HG02852 (cell line): ENCODE measurements at regions not wholly inside any gene's neighbourhood (a gene's known extent, or its start where the extent isn't known, plus 50 kb on each side); places are given as distances from the start of the nearest gene placed in this dataset.
"Not testable (repeated sequence)": the region's sequence is repeated elsewhere in the genome, so short reads cannot be mapped to it uniquely, and the experiment has no call there.

Source experiments
- ATAC-seq: cut with Tn5 transposase; IDR thresholded peaks from one replicate; pipeline ENCODE4 v1.9.1; 2021; ENCODE audit warnings: mild to moderate bottlenecking, moderate library complexity; ENCODE audit not compliant: unreplicated experiment

DNA sequence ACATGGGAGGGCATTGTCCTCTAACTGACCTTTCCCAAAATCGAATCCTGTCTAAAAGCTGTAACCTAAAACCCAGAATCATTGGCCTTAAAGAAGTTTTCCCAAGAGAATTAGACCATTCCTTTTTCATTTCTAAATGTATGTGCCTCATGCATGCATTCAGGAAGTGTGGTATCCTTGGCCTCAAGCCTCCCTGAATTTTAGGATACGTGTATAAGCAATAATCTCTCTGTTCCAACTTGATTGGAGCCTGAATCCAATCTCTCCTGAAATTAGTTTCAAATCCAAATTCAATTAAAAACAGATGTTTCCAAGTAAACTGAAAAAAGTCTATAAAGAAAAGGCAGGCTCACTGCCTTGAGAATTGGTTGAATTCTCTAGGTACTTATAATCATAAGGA is 86.0 kb upstream of the VEPH1 start:
- ATAC-seq, result no peak

DNA sequence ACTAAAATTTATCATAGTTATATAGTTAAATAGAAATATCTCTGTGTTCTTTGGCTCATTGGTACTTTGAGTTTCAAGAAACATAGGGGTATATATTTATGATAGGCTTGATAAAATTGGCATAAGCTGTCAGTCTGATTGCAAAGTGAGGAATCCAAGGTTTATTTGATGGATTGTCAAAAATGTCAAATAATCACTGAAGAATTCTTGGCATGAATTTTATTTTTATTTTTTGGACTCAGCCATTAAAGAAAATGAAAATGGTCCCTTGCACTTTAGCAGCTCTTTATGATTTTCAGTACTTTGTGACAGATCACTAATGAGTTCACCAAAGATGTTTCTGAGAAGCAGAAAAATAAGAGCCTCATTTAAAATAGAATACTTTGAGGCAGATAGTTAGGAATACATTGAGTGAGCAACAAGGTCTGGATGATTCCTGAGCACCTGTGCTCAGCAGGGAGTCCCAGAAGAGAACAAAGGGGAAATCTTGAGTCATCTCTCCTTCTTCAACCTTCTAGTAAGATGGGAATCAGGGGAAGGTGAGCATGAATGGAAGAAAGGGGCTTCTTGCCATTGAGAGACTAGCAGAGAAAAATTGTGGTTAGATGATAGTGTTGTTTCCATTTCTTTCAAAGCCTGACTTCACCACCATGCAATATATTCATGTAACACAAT is 85.3 kb upstream of the VEPH1 start:
- ATAC-seq, result no peak

DNA sequence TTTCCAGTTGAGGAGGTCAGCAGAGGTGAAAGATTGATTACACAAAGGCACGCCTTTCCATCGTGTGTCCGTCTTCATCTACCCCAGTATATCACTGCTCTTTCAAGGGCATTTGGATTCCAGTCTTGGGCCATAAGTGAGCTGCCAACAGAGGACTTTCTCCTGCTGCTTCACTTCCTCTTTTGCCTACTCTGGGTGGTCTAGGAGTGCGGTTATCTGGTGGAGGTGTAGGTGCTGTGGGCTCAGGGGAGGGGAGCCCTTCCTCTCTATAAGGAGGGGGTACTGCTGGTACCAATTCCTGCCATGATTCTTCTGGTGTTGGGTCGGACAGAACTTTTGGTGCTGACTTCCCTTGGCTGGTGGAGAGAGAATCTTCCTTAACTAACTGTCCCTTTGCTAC is 83.1 kb upstream of the VEPH1 start:
- ATAC-seq, result no peak

DNA sequence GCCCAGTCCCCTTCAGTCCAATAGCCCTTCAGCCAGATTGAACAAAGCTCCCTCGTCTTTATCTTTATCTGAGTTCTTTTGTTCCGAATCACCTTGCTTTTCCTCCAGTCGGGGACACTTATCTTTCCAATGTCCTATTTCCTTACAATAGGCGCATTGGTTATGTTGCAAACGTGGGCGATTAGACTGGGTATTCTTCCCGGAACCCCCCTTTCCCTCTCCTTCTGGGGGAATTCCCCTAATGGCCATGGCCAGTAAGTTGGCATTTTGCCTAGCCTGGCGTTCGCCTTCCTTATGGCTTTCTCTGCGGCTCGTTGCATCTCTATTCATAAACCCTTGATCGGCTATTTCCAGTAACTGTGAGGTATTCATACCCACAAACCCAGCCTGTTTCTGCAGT is 82.2 kb upstream of the VEPH1 start:
- no peak for ATAC-seq

DNA sequence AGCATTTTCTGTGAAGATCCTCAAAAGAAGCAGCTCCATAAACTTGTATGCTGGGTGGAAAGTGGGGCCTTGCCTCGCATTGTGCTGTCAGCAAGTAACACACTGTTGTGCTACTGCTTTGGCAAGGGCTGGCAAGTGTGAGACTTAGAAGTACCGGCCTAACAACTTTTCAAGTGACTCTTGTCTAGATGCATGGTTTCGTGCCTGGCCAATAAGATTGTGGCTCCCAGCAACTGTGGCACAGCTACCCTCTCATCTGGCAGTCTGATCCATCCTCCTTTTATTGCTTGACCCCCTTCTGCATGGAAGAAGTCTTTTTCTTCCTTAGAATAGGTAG is 79.4 kb upstream of the VEPH1 start:
- no peak for ATAC-seq

DNA sequence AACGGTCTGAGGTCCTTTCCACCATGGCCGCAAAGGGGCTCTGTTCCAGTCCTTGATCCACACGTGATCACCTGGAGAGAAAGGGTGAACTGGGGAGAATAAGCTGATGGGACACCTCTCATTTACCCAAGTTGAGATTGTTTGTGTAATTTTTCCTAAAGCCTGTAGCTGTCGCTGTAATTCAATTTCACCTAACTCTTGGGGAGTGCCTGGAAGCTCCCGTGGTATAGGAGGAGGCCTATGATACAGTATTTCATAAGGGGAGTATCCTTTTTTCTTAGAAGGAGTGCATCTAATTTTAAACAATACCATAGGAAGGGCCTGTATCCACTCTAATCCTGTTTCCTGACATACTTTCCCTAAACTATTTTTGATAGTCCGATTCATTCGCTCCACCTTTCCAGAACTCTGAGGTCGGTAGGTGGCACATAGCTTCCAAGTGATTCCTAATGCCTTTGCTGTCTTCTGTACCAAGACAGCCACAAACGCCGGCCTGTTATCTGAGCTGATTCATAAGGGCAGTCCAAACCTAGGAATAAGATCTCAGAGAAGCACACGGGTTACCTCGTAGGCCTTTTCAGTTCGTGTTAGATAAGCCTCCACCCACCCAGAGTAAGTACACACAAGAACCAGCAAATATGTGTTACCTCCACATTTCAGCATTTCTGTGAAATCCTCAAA is 78.9 kb upstream of the VEPH1 start:
- ATAC-seq, result not testable (repeated sequence)

DNA sequence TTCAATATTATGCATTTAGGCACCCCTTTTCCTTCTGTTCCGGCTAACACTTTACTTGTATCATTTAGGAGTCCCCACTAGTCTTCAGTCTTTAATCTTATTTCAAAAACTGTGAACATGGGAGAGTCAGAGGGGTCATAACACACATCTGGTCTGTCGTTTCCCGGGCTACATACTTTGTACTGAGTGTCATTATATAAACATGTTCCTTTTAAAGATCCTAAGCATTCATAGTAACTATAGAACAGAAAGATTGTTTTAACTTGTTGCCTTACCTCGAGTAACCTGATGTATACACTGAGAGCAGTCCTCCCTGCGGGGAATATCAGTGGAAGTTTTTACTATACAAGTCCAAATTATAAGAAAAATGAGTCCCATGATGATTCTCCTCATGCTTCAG is 78.2 kb upstream of the VEPH1 start:
- no peak for ATAC-seq

DNA sequence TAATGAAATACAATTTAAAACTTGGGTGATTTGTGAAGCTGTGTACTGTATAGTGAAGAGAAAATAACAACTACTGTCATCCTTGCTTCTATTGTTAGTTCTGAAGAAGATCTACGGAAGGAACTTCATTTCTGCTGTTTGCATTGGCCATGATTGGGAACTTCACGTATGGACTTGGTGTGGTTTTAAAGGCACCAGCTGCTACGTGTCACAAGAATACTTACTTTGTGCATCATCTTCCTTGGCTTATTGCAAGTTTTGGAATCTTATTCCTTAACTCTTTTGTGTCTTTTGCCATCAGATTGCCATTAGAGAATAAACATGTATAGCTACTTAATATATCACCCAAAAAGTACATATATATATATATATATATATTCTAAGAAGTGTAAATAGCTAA is 75.0 kb upstream of the VEPH1 start:
- no peak for ATAC-seq

DNA sequence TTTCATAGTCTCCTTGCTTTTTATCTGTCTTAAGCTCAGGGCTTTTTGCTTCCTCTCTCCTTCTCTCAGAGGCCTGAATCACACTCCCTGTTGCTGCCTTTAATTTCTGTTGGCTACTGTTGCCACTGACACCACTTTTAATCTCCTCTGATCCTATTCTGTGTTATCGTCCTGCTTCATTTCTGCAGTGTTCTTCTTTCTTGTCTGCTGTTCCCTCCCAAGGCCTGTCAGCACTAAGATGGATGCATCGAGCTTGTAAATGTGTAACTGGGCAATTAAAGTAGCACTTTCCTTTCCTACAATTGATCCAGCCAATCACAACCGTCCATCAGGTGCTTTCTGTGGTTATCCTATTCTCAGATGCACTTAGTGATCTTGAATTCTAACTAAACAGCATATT is 71.3 kb upstream of the VEPH1 start:
- no peak for ATAC-seq

DNA sequence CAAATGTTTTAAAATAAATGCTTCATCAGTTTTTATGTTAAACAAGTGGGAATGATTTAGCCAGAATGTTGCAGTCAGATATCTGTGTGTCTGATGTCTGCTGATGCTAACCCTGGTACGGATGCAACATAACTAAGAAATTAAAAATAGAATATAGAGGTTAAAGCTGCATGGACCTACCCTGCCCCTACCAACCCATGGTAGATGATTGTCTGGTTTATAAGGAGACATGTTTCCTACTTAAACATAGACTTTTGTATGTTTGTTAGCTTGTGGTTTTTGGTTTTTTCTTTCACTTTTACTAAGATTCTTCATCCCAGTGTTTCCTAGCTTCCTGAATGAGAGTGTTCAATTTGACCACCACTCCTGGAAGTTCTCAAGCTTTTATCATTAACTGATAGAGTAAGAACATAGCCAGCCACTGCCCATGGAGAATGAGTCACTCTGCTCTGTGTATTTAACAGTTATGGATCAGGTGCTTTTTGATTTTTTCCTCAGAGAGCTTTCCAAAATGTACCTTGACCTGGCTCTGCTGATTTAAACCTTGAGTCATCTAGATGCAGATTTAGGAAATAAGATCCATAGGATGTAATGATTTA is 70.7 kb upstream of the VEPH1 start:
- no peak for ATAC-seq

DNA sequence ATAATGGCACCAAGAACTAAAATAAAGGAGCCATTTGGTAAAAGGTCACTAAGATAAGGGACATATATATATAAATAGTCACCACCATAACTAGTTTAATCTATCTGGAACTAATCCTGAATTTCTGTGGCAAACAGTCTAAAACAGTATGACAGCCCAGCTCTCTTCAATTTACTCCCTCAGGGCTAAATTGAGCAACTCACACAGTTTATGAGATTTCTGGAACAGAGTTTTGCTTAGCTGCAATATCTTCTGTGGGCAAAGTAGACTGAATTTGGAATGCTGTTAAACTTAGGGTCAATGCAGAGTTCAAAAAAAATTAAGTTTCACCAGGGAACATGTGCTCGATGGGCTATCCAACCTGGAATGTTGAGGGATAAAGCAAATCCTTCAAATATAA is 70.1 kb upstream of the VEPH1 start:
- no peak for ATAC-seq

DNA sequence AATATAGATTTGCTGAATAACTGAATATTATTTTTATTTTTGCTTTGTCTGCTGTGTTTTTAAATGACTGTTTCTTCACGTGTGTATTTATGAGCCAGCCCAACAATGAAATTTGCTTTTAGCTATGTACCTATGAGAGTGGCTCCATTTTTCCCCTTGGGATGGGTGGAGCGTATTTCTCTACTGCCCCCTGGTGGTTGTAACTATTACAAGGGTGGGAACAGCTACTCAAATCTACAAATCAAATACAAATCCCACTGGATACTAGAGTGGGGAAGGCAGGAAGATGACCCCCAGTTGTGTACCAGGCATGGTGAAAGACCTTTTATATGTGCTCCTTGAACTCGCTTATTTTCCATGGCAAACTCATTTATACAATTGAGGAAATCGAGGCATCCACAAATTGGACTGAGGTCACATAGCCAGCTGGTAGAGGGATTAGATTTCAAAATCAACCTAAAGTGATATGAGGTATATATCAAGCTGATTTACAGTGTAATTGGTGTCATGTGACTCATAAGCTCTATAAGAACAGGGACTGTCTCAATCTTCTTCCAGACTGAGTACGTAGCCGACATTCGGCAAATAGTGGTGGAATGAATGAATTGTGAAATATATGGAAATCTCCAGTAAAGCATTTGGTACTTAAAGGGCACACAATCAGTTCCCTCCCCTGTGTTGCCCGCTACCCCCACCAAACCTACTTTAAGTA is 69.5 kb upstream of the VEPH1 start:
- peak; percentile 75 for ATAC-seq

DNA sequence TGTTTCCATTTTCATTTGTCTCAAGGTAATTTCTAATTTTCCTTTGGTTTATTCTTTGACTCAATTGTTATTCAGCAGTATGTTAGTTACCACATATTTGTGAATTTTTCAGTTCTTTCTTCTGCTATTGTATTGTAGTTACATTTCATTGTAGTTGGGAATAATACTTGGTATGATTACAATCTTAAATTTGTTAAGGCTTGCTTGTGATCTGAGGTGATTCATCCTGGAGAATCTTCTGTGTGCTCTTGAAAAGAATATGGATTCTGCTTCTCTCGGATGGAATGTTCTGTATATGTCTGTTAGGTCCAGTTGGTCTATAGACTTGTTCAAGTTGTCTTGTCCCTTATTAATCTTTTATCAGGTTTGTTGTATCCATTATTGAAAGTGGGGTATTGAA is 63.4 kb upstream of the VEPH1 start:
- ATAC-seq, result no peak

DNA sequence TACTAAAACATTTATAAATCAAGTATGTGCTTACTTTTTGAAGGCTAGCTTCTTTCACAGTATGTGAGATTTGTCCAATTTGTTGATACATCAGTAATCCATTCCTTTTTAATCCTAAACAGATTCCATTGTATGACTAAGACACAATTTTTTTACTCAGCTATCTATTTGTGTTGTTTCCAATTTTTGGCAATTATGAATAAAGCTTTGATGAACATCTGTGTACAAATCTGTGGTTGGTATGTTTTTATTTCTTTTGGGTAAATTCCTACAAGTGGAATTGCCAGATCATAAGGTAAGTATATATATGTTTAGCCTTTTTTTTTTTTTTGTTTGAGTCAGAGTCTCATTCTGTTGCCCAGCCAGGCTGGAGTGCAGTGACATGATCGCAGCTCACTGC is 56.2 kb upstream of the VEPH1 start:
- ATAC-seq, result no peak
